H9 (cell line): ENCODE measurements at regions not wholly inside any gene's neighbourhood (a gene's known extent, or its start where the extent isn't known, plus 50 kb on each side); places are given as distances from the start of the nearest gene placed in this dataset.

Experiments used
- DNase-seq: peaks from one replicate; pipeline ENCODE4 v3.0.0-alpha.2; 2017
- H2AFZ ChIP-seq: one replicate; pipeline ENCODE4 v1.6.1; 2013; ENCODE audit warnings: mild to moderate bottlenecking, low read length, control low read depth, moderate library complexity
- H2AK5ac ChIP-seq: 2 replicates; pipeline ENCODE4 v1.6.1; 2013; ENCODE audit warnings: low read length, control low read depth, mixed read lengths; ENCODE audit not compliant: insufficient read length
- H2BK120ac ChIP-seq: one replicate; pipeline ENCODE4 v1.6.1; 2013; ENCODE audit warnings: low read depth, mild to moderate bottlenecking, low read length, control low read depth, inconsistent platforms; ENCODE audit not compliant: poor library complexity, severe bottlenecking
- H2BK12ac ChIP-seq: 2 replicates; pipeline ENCODE4 v1.6.1; 2013; ENCODE audit warnings: low read length, control low read depth, mixed read lengths, low read depth; ENCODE audit not compliant: insufficient read length
- H2BK15ac ChIP-seq: 2 replicates; pipeline ENCODE4 v1.6.1; 2013; ENCODE audit warnings: low read depth, low read length, control low read depth
- H2BK20ac ChIP-seq: one replicate; pipeline ENCODE4 v1.6.1; 2013; ENCODE audit warnings: low read depth, mild to moderate bottlenecking, low read length, control low read depth, inconsistent platforms; ENCODE audit not compliant: poor library complexity, severe bottlenecking
- H2BK5ac ChIP-seq: 2 replicates; pipeline ENCODE4 v1.6.1; 2013; ENCODE audit warnings: low read length, control low read depth, mixed read lengths; ENCODE audit not compliant: insufficient read length
- H3K14ac ChIP-seq: 2 replicates; pipeline ENCODE4 v1.6.1; 2013; ENCODE audit warnings: low read length, control low read depth; ENCODE audit not compliant: insufficient read depth
- H3K18ac ChIP-seq: 2 replicates; pipeline ENCODE4 v1.6.1; 2013; ENCODE audit warnings: low read depth, mild to moderate bottlenecking, mixed read lengths, low read length, control low read depth; ENCODE audit not compliant: insufficient read length
- H3K23ac ChIP-seq: 2 replicates; pipeline ENCODE4 v1.6.1; 2013; ENCODE audit warnings: low read length, control low read depth, mixed read lengths, low read depth; ENCODE audit not compliant: insufficient read length
- H3K23me2 ChIP-seq: 2 replicates; pipeline ENCODE4 v1.6.1; 2013; ENCODE audit warnings: low read depth, mild to moderate bottlenecking, mixed read lengths, low read length, control low read depth; ENCODE audit not compliant: insufficient read length, poor library complexity, severe bottlenecking
- H3K27ac ChIP-seq: 2 replicates; pipeline ENCODE4 v1.5.1; 2013; ENCODE audit warnings: low read length, control low read depth, mixed read lengths, low read depth; ENCODE audit not compliant: insufficient read length
- H3K27me3 ChIP-seq: 2 replicates; pipeline ENCODE4 v1.6.1; 2013; ENCODE audit warnings: low read length, control low read depth, inconsistent platforms; ENCODE audit not compliant: insufficient read depth
- H3K4ac ChIP-seq: 2 replicates; pipeline ENCODE4 v1.6.1; 2013; ENCODE audit warnings: low read depth, mild to moderate bottlenecking, control low read depth, inconsistent platforms, low read length, moderate library complexity
- H3K4me1 ChIP-seq: 2 replicates; pipeline ENCODE4 v1.6.1; 2013; ENCODE audit warnings: low read length, control low read depth, inconsistent platforms; ENCODE audit not compliant: insufficient read depth
- H3K4me2 ChIP-seq: 2 replicates; pipeline ENCODE4 v1.6.1; 2013; ENCODE audit warnings: low read length, control low read depth, mixed read lengths; ENCODE audit not compliant: insufficient read length, insufficient read depth
- H3K56ac ChIP-seq: 2 replicates; pipeline ENCODE4 v1.6.1; 2013; ENCODE audit warnings: low read depth, mild to moderate bottlenecking, mixed read lengths, low read length, control low read depth; ENCODE audit not compliant: insufficient read length
- H3K79me1 ChIP-seq: 2 replicates; pipeline ENCODE4 v1.6.1; 2013; ENCODE audit warnings: low read depth, mild to moderate bottlenecking, moderate library complexity, low read length, control low read depth, inconsistent platforms; ENCODE audit not compliant: insufficient read depth, poor library complexity, severe bottlenecking
- H3K79me2 ChIP-seq: 2 replicates; pipeline ENCODE4 v1.6.1; 2013; ENCODE audit warnings: low read length, control low read depth, inconsistent platforms; ENCODE audit not compliant: insufficient read depth
- H3K9ac ChIP-seq: 2 replicates; pipeline ENCODE4 v1.6.1; 2013; ENCODE audit warnings: low read length, control low read depth, mixed read lengths; ENCODE audit not compliant: insufficient read length; ENCODE audit errors: extremely low read depth
- H3K9me3 ChIP-seq: one replicate; pipeline ENCODE4 v1.6.1; 2013; ENCODE audit warnings: low read depth, low read length, inconsistent platforms; ENCODE audit not compliant: control insufficient read depth
- H3T11ph ChIP-seq: one replicate; pipeline ENCODE4 v1.6.1; 2013; ENCODE audit warnings: mild to moderate bottlenecking, low read length, control low read depth, inconsistent platforms
- H4K20me1 ChIP-seq: one replicate; pipeline ENCODE4 v1.6.1; 2013; ENCODE audit not compliant: control insufficient read depth, insufficient read length, insufficient read depth
- H4K5ac ChIP-seq: 2 replicates; pipeline ENCODE4 v1.6.1; 2013; ENCODE audit warnings: low read depth, mild to moderate bottlenecking, mixed read lengths, low read length, control low read depth; ENCODE audit not compliant: insufficient read length
- H4K8ac ChIP-seq: replicated peaks from 2 replicates; pipeline ENCODE4 v1.6.1; 2013; ENCODE audit warnings: low read length, control low read depth, mixed read lengths, low read depth; ENCODE audit not compliant: insufficient read length
- H4K91ac ChIP-seq: 2 replicates; pipeline ENCODE4 v1.6.1; 2013; ENCODE audit warnings: low read depth, mild to moderate bottlenecking, moderate library complexity, mixed read lengths, low read length, control low read depth; ENCODE audit not compliant: insufficient read length
- H3K27ac Mint-ChIP-seq, 3 experiments: 2 replicates in 2 of 3; 3 replicates in 1 of 3; pipeline ENCODE4 v1.8.0; 2020 to 2021; ENCODE audit warnings: mixed read lengths in 3 of 3, mild to moderate bottlenecking in 1 of 3, moderate library complexity in 1 of 3
- H3K27me3 Mint-ChIP-seq: 2 replicates; pipeline ENCODE4 v1.8.0; 2021; ENCODE audit warnings: low read depth, mild to moderate bottlenecking, moderate library complexity, mixed read lengths
- H3K36me3 Mint-ChIP-seq, 3 experiments: 2 replicates in 2 of 3; 3 replicates in 1 of 3; pipeline ENCODE4 v1.8.0; 2020 to 2021; ENCODE audit warnings: low read depth in 3 of 3, mixed read lengths in 3 of 3; ENCODE audit not compliant: insufficient read depth in 1 of 3
- H3K4me1 Mint-ChIP-seq, 2 experiments: 2 replicates each; pipeline ENCODE4 v1.8.0; 2020; ENCODE audit warnings: mixed read lengths in 2 of 2
- H3K4me3 Mint-ChIP-seq, 2 experiments: 2 replicates in 1 of 2; 3 replicates in 1 of 2; pipeline ENCODE4 v1.8.0; 2020 to 2021; ENCODE audit warnings: mild to moderate bottlenecking in 2 of 2, mixed read lengths in 2 of 2, moderate library complexity in 1 of 2
- H3K9me3 Mint-ChIP-seq, 2 experiments: 2 replicates in 1 of 2; 3 replicates in 1 of 2; pipeline ENCODE4 v1.8.0; 2020; ENCODE audit warnings: mild to moderate bottlenecking in 2 of 2, mixed read lengths in 2 of 2, moderate library complexity in 1 of 2
- WGBS: extraction: QIAGEN DNeasy Blood & Tissue Kit; methylation state at CpG from one replicate; pipeline ENCODE4 v1.1.7; 2013; ENCODE audit warnings: missing lambda C conversion rate, low lambda C conversion rate, mixed read lengths; ENCODE audit not compliant: insufficient read length; ENCODE audit errors: extremely low coverage; 5-methylcytosine and 5-hydroxymethylcytosine counted together
- TF ChIP-seq, protein P1 (sequence below): fragments of 200-600 bp; sonication (generic); conservative IDR thresholded peaks from 3 replicates; pipeline ENCODE4 v1.8.0; 2021; ENCODE audit warnings: antibody characterized with exemption, mild to moderate bottlenecking

GRCh38 chr1:229004066-229004833 is 266.7 kb upstream of the RAB4A start:
- H2BK5ac ChIP-seq: no peak overlapping the region
- no peak overlapping the region for H3K23ac ChIP-seq
- no peaks in the 10 kb centered on the region for H3K23me2 ChIP-seq
- Mint-ChIP-seq H3K4me3 (no peak overlapping the region), H3K9me3 (no peaks in the 10 kb centered on the region), H3K36me3 (no peaks in the 10 kb centered on the region), H3K4me1 (peaks cover 13 to 18% of the 10 kb centered on the region in 2 experiments), H3K27me3 (peaks cover 3% of the 10 kb centered on the region), H3K27ac (no peak overlapping the region)
- H3K4me1 ChIP-seq: no peaks in the 10 kb centered on the region
- no peak overlapping the region for H3K4ac ChIP-seq
- H3K14ac ChIP-seq: no peak overlapping the region
- no peak overlapping the region for H4K5ac ChIP-seq
- H3K79me2 ChIP-seq: no peaks in the 10 kb centered on the region
- H3K9ac ChIP-seq: no peak overlapping the region
- TF ChIP-seq, protein P1, sequence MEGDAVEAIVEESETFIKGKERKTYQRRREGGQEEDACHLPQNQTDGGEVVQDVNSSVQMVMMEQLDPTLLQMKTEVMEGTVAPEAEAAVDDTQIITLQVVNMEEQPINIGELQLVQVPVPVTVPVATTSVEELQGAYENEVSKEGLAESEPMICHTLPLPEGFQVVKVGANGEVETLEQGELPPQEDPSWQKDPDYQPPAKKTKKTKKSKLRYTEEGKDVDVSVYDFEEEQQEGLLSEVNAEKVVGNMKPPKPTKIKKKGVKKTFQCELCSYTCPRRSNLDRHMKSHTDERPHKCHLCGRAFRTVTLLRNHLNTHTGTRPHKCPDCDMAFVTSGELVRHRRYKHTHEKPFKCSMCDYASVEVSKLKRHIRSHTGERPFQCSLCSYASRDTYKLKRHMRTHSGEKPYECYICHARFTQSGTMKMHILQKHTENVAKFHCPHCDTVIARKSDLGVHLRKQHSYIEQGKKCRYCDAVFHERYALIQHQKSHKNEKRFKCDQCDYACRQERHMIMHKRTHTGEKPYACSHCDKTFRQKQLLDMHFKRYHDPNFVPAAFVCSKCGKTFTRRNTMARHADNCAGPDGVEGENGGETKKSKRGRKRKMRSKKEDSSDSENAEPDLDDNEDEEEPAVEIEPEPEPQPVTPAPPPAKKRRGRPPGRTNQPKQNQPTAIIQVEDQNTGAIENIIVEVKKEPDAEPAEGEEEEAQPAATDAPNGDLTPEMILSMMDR: no peak
- H4K8ac ChIP-seq: no peak overlapping the region
- no peak overlapping the region for H2BK15ac ChIP-seq
- WGBS: no CpG with 5 or more reads among the region's 14 CpGs
- no peak overlapping the region for H3K56ac ChIP-seq
- H3K27ac ChIP-seq: no peak overlapping the region
- H2AFZ ChIP-seq: no peak overlapping the region
- no peak overlapping the region for H2AK5ac ChIP-seq
- no peaks in the 10 kb centered on the region for H3K27me3 ChIP-seq
- H3K18ac ChIP-seq: no peak overlapping the region
- no peaks in the 10 kb centered on the region for H3K79me1 ChIP-seq
- no peak overlapping the region for H2BK12ac ChIP-seq
- no peak overlapping the region for H3K4me2 ChIP-seq
- no peak for DNase-seq
- H3T11ph ChIP-seq: no peak overlapping the region
- H2BK20ac ChIP-seq: no peak overlapping the region
- H2BK120ac ChIP-seq: no peak overlapping the region
- H4K20me1 ChIP-seq: no peaks in the 10 kb centered on the region
- H4K91ac ChIP-seq: no peak overlapping the region
- no peaks in the 10 kb centered on the region for H3K9me3 ChIP-seq
